ENCODE measurements at regions not wholly inside any gene's neighbourhood (a gene's known extent, or its start where the extent isn't known, plus 50 kb on each side); places are given as distances from the start of the nearest gene placed in this dataset.

DNA sequence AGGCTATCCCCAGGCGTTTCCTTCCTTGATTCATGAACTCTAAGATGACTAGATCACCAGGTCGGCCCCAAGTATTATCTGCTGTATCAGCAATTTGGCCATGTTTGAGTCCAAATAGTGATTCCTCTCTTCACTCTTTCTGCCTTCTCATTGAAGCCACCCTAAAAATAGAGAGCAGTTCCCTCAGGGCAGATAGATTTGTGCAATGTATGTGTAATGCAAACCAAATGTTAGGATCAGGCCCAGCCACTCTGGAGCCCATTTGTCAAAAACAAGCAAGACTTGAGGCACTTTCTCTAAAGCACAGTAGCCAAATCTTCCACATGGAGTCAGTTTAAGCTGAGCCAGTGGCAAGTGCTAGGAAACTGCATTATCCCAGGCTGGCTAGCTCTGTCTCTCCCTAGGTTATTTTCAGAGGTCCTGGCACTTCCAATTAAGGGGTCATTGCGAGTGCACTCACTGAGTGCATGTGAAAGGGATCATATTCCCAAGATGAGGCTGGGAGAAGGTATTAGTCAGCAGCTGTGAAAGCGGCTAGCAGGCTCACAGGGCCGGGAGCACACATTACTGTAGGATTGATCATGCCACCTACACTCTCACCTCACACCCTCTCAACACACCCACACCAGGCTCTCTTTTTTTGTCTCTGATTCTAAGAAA lies 97.9 kb upstream of the RAB3GAP2 start:
- TF ChIP-seq, protein P1, sequence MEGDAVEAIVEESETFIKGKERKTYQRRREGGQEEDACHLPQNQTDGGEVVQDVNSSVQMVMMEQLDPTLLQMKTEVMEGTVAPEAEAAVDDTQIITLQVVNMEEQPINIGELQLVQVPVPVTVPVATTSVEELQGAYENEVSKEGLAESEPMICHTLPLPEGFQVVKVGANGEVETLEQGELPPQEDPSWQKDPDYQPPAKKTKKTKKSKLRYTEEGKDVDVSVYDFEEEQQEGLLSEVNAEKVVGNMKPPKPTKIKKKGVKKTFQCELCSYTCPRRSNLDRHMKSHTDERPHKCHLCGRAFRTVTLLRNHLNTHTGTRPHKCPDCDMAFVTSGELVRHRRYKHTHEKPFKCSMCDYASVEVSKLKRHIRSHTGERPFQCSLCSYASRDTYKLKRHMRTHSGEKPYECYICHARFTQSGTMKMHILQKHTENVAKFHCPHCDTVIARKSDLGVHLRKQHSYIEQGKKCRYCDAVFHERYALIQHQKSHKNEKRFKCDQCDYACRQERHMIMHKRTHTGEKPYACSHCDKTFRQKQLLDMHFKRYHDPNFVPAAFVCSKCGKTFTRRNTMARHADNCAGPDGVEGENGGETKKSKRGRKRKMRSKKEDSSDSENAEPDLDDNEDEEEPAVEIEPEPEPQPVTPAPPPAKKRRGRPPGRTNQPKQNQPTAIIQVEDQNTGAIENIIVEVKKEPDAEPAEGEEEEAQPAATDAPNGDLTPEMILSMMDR (IDR thresholded peaks at IDR 0.05; ENCODE audit: low read depth, low read length, poor library complexity, severe bottlenecking): no peak
- no peak for TF ChIP-seq EZH2phosphoT487 (IDR thresholded peaks at IDR 0.05; ENCODE audit: borderline replicate concordance, low read length)

All from DOHH2 (cell line).